Activated T-cell treated with anti-CD3 and anti-CD28 coated beads, Interleukin-2, amount 50 U/mL, for 4 hours (primary cell): ENCODE measurements at regions not wholly inside any gene's neighbourhood (a gene's known extent, or its start where the extent isn't known, plus 50 kb on each side); places are given as distances from the start of the nearest gene placed in this dataset.

Experiments used
- ATAC-seq, 2 donors: fragments of 200-7000 bp; cut with Tn5 transposase; one replicate each; pipeline ENCODE4 v1.10.0; 2021
- DNase-seq: peaks from one replicate; pipeline ENCODE4 v3.0.0-alpha.2; 2020
- H3K27me3 Mint-ChIP-seq: one replicate; pipeline ENCODE4 v1.8.0; 2021; ENCODE audit warnings: low read depth, mixed read lengths
- H3K36me3 Mint-ChIP-seq: one replicate; pipeline ENCODE4 v1.8.0; 2022; ENCODE audit warnings: mixed read lengths; ENCODE audit not compliant: insufficient read depth
- H3K4me1 Mint-ChIP-seq: one replicate; pipeline ENCODE4 v1.8.0; 2021; ENCODE audit warnings: low read depth, mixed read lengths
- H3K4me3 Mint-ChIP-seq: one replicate; pipeline ENCODE4 v1.8.0; 2021; ENCODE audit warnings: mild to moderate bottlenecking, moderate library complexity, mixed read lengths
- H3K9me3 Mint-ChIP-seq: one replicate; pipeline ENCODE4 v1.8.0; 2021; ENCODE audit warnings: mixed read lengths

DNA sequence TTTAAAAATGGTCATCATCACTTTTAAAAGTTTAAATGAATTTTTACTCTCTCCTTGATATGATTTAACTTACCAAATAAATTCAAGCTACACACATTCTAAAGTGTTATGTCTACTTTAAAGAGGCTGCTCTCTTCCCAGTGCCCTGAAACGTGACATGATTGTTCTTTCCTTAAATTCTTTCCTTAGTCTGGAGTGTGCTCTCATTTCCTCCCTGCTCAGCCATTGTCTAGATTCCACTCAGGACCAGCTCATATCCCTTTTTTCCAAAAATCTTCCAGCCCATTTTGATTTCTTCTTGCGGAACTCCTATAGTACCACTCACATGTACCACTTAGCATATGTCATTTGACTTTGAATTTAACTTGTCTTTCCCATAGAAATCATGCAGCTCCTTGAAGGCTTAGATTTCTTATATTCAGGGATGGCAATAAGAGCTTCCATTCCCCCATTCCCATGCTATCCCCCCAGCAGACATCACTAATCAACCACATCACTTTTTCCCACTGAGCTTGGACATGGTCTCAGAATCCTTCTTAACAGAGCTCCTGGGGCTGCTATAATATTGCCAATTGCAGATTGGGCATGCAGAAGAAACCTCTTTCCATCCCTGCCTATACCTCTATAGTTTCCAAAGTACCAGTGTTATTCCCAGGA, 54.7 kb upstream of the ITPKB start:
- Mint-ChIP-seq H3K4me3 (no peak overlapping the region), H3K4me1 (peaks cover 8% of the 10 kb centered on the region), H3K27me3 (no peaks in the 10 kb centered on the region), H3K9me3 (no peaks in the 10 kb centered on the region), H3K36me3 (no peaks in the 10 kb centered on the region)
- DNase-seq (no peak), ATAC-seq (no peak)

DNA sequence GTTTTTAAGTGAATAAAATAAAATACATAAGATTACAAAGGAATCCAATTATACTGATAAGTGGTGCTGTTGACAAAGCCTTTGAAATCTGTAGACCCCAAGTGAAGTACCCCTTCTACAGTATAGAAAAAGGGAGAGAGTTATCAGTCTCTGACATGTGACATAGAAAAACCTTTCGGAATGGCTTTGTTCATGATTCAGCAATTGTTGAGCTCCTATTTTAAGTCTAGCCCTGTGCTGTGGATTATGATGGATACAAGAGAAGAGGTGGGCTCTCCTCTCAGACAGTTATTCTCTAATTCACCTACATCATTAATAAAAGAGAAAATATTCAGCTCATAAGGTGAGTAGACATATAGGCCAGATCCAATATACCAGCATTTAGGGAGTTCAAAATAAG, 53.3 kb upstream of the ITPKB start:
- DNase-seq (no peak), ATAC-seq (no peak)
- Mint-ChIP-seq H3K9me3 (no peaks in the 10 kb centered on the region), H3K36me3 (no peaks in the 10 kb centered on the region), H3K4me3 (no peak overlapping the region), H3K27me3 (no peaks in the 10 kb centered on the region), H3K4me1 (peaks cover 4% of the 10 kb centered on the region)

DNA sequence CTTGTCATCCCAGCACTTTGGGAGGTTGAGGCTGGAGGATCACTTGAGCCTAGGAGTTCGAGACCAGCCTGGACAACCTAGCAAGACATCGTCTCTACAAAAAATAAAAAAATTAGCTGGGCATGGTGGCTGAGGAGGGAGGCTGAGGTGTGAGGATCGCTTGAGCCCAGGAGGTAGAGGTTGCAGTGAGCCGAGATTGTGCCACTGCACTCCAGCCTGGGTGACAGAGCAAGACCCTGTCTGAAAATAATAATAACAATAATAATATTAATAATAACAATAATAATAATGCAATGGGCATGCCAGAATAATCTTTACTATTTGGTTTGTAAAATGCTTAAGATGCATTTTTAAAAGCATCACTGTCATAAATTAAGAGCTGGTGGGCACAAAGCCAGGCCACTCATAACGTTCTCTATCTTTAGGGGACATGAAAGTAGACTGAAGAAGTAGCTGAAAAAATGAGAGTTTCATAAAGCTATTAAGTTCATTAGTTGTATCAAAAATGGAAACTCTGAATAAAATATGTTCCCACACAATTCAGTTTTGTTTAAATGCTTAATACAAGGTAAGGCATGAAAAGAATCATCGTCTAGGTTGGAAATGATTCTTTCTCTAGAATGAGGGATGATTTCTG, 51.6 kb upstream of the ITPKB start:
- DNase-seq (no peak), ATAC-seq (no peak)
- H3K36me3 Mint-ChIP-seq: no peaks in the 10 kb centered on the region
- H3K4me3 Mint-ChIP-seq: no peak overlapping the region
- H3K4me1 Mint-ChIP-seq: peaks cover 2% of the 10 kb centered on the region
- H3K27me3 Mint-ChIP-seq: no peaks in the 10 kb centered on the region
- no peaks in the 10 kb centered on the region for H3K9me3 Mint-ChIP-seq

- H3K4me1 Mint-ChIP-seq: peaks cover 2% of the 10 kb centered on the region
- no peaks in the 10 kb centered on the region for H3K27me3 Mint-ChIP-seq
- no peaks in the 10 kb centered on the region for H3K9me3 Mint-ChIP-seq
- peak in 1 of 2 donors; percentile 28 for ATAC-seq
- H3K4me3 Mint-ChIP-seq: no peak overlapping the region
- no peaks in the 10 kb centered on the region for H3K36me3 Mint-ChIP-seq
- no peak for DNase-seq
Measured at GRCh38 chr1:226788965-226789364, 49.9 kb upstream of the ITPKB start.
